HG03575 (cell line): ENCODE measurements at regions not wholly inside any gene's neighbourhood (a gene's known extent, or its start where the extent isn't known, plus 50 kb on each side); places are given as distances from the start of the nearest gene placed in this dataset.

Source experiments
- ATAC-seq: cut with Tn5 transposase; IDR thresholded peaks from one replicate; pipeline ENCODE4 v1.9.1; 2021; ENCODE audit not compliant: unreplicated experiment, insufficient number of reproducible peaks, low FRiP score; ENCODE audit errors: extremely low read depth

GRCh38 chr18:42632801-42633200 is 482.7 kb downstream of the RIT2 start:
- no peak for ATAC-seq

DNA sequence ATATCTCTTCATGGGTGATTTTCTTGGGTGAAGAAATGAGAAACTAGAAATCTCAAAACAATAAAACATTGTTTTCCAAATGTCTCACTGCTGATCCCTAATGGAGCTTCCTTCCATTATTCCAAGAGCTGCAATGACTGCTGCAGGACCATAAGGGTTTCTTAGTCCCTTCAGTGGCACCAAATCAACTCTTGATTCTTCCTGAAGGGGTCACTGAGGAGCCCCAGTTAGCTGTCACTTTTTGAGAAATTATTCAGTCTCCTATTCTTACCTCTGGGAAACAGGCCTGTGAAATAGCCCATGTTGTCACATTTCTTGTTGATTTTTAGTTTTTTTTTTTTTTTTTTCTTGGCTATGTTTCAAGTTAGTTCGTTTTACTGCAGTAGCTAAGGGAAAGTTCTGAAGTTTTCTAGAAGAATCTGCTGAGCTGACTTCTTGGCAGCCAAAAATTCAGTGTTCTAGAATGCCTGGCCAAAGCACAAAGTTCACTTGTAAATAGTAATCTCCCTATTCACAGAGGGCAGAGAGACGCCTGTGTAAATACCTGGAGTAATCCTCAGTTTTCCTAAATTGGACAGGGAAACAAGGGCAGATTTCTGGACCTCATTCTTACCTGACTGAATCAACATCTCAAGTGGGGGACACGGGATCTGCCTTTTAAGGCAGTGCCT is 480.0 kb downstream of the RIT2 start:
- ATAC-seq, result no peak

DNA sequence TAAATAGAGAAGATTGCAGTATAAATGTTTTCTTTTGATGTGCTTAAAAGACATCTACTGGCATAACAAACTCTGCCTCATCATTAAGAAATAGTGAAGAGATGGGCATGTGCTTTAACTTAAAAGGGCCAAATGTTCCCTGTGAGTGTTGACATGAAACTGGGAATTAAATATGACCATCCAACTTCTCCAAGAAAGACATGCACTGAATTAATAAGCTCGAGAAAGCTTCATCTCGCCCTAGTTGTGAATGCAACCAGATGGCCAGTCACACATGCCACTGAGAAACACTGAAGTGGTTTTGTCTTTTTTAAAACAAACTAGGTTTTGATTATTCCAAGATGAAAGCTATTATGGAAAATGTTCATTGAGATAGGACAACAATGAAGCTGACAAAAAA is 479.2 kb downstream of the RIT2 start:
- no peak for ATAC-seq

GRCh38 chr18:42640160-42640559 is 475.3 kb downstream of the RIT2 start:
- ATAC-seq, result no peak

DNA sequence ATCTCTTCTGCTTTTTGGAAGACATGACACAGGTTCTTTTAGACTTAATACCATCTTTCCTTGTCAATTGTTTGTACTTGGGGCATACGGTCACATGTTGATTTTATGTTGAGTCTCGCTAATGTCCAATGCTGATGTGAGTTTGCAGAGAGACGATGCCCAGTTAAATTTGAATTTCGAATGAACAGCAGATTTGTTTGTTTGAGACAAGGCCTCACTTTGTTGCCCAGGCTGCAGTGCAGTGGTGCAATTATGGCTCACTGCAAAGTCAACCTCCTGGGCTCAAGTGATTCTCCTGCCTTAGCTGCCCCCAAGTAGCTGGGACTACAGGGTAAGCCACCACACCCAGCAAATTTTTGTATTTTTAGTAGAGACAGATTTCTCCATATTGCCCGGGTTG is 473.5 kb downstream of the RIT2 start:
- ATAC-seq, result no peak

DNA sequence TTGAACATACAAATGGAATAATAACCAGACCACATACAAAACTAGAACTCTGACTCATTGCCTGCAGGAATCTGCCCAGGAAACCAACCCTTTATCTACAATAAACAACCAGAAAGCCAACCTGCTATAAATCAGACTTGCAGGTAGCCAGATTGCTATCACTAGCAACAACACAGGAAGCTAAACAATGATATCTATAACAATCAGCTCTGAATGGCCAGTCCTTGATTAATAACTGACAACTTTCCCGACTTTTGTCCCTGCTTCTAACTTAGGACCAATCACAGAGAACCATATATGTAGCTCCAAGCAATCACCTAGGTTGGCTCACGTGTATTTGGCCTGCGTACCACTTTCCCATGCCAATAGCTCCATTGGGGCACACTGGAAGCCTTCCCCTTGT is 470.8 kb downstream of the RIT2 start:
- no peak for ATAC-seq

DNA sequence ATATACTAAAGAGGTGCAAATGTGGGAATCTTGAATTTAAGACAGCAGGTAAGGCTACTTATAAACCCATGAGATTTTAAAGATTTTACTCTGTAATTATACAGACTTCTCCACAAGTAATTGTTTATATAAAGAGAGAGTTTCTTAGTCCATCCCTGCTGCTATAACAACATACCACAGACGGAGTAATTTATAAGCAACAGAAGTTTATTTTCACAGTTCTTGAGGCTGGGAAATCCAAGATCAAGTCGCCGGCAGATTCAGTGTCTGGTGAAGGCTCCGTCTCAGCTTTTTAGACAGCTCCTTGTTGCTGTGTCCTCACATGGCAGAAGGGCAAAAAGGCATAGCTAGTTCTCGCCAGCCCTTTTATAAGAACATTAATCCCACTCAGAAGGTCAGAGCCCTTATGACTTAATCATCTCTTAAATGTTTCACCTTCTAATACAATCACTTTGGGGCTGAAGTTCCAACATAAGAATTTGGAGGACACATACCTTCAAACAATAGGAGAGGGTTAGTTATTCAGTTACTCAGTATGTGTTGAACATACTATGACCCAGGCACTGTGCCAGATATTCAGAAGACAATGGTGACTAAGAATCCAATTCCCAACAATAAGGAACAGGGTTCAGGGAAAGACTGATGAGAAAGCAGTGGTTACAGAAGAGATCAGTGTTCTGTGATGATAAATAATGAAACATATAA is 466.0 kb downstream of the RIT2 start:
- ATAC-seq, result no peak

DNA sequence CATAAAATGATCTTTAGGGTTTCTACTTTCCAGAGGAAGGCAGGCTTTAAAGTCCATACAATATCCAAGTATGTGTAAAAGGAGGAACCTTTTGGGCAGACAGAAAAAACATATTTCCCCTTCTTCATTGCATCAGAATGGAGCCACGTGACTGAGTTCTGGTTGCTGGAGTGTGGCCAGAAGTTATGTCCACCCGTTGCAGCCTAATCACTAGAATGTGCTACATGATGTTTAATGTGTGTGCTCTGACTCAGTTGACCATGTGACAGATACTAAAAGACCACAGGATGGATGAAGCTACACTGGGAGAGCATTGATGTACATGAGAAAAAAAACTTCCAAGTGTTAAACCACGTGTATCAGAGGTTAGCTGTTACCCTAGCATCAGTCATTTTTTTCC is 460.9 kb downstream of the RIT2 start:
- ATAC-seq, result no peak

DNA sequence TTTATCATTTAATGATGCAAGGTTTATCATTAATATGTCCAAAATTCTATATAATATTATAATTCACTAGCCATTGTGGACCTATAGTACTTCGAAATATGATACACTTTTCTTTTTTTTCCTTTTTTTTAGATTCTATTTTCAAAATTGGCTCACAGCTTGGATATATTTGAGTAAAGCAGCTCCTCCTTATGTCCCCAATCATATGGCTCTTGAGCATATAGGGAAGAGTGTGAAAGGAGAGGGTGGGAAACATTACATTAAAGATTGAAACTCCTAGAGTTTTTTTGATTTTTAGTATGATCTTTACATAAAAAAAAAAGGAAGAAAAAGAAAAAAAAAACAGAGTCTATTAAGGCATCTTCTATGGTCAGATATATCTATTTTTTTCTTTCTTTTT is 457.9 kb downstream of the RIT2 start:
- ATAC-seq, result no peak

DNA sequence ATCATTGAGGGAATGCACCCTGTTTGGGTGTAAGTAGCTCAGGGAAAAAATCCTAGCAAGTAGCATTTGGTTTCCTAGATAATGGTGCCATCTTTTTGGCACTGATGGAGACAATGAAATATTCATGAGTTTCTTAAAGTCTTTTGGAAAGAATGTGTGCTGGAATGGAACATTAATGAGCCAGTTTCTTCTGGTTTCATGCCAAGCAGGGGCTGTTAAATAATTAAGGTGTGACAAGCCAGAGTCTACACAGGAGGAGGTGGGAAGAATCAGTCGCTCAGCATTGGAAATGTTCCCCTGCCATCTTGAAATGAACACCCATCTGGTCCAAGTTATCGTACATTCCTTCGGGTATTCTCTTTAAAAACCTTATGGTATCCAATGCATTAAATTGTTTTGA is 457.3 kb downstream of the RIT2 start:
- no peak for ATAC-seq

DNA sequence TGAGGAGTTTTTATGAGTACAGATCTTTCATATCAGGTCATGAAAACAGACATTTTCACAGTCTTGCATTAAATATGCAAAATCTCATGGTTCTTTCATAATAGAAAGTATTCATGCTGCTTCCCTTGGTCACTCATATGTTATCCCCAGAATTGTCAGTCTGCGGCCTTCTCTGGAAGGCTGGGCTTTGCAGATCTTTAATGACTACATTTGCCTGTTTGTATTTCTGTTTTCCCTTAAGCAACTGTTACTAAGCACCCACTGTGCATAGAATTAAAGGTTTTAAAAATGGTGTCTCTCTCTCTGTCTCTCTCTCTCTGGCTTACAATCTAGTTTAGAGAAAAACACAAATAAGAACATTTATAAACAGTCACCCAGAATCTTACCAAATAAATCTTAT is 456.3 kb downstream of the RIT2 start:
- ATAC-seq, result no peak

- no peak for ATAC-seq
These were observed 444.6 kb downstream of the RIT2 start for GRCh38 chr18:42670860-42671259.

DNA sequence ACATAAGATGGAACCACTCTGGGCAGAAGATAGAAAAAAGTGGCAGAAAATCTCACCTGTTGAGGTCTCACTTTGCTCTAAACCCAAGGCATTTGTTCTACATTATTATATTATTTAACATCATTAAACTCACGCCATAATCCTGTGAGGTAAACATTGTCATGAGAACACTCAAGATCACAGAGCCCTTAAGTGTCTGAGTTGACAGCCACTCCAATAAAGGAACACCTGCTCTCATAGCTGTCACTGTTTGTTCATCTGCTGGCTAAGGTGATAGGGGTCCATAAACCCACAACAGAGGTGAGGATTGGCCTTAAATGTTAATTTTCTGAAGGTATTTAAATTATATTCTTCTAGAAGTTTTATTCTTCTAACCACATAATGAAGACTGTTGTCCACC is 439.7 kb downstream of the RIT2 start:
- no peak for ATAC-seq

DNA sequence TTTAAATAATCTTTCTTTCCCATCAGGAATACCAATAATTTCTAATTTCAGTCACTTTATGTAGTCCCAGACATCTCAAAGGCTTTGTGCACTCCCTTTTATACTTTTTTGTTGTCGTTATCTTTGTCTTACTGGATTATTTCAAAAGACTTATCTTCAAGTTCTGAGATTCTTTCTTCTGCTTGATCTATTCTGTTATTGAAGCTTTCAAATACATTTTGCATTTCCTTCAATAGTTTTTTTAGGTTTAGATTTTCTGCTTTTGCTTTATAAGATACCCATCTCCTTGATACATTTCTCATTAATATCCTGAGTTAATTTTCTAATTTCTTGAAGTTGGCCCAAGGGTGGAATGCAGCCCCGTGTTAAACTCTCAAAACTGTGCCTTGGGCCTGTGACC is 432.4 kb downstream of the RIT2 start:
- ATAC-seq, result no peak

DNA sequence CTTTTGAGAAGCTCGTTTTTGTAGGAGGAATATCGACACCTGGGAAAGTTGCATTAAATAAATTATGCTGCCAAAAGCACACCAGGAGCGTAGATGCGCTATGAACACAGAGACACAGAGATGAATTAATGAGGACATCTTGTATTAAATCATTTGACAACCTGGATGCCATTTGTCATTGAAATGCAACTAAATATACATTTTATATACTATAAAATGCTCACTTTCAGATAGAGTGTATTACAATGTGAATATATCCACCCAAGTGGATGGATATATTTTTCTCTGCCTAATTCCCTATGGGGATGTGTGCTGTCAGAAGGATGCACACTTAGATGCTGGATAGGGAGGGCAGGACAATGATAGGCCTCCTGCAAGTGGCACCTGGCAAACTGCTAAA is 426.2 kb downstream of the RIT2 start:
- ATAC-seq, result no peak
